H9 (cell line): ENCODE measurements at regions not wholly inside any gene's neighbourhood (a gene's known extent, or its start where the extent isn't known, plus 50 kb on each side); places are given as distances from the start of the nearest gene placed in this dataset.

Experiments used
- DNase-seq: peaks from one replicate; pipeline ENCODE4 v3.0.0-alpha.2; 2017
- H2AFZ ChIP-seq: one replicate; pipeline ENCODE4 v1.6.1; 2013; ENCODE audit warnings: mild to moderate bottlenecking, low read length, control low read depth, moderate library complexity
- H2AK5ac ChIP-seq: 2 replicates; pipeline ENCODE4 v1.6.1; 2013; ENCODE audit warnings: low read length, control low read depth, mixed read lengths; ENCODE audit not compliant: insufficient read length
- H2BK120ac ChIP-seq: one replicate; pipeline ENCODE4 v1.6.1; 2013; ENCODE audit warnings: low read depth, mild to moderate bottlenecking, low read length, control low read depth, inconsistent platforms; ENCODE audit not compliant: poor library complexity, severe bottlenecking
- H2BK12ac ChIP-seq: 2 replicates; pipeline ENCODE4 v1.6.1; 2013; ENCODE audit warnings: low read length, control low read depth, mixed read lengths, low read depth; ENCODE audit not compliant: insufficient read length
- H2BK15ac ChIP-seq: 2 replicates; pipeline ENCODE4 v1.6.1; 2013; ENCODE audit warnings: low read depth, low read length, control low read depth
- H2BK20ac ChIP-seq: one replicate; pipeline ENCODE4 v1.6.1; 2013; ENCODE audit warnings: low read depth, mild to moderate bottlenecking, low read length, control low read depth, inconsistent platforms; ENCODE audit not compliant: poor library complexity, severe bottlenecking
- H2BK5ac ChIP-seq: 2 replicates; pipeline ENCODE4 v1.6.1; 2013; ENCODE audit warnings: low read length, control low read depth, mixed read lengths; ENCODE audit not compliant: insufficient read length
- H3K14ac ChIP-seq: 2 replicates; pipeline ENCODE4 v1.6.1; 2013; ENCODE audit warnings: low read length, control low read depth; ENCODE audit not compliant: insufficient read depth
- H3K18ac ChIP-seq: 2 replicates; pipeline ENCODE4 v1.6.1; 2013; ENCODE audit warnings: low read depth, mild to moderate bottlenecking, mixed read lengths, low read length, control low read depth; ENCODE audit not compliant: insufficient read length
- H3K23ac ChIP-seq: 2 replicates; pipeline ENCODE4 v1.6.1; 2013; ENCODE audit warnings: low read length, control low read depth, mixed read lengths, low read depth; ENCODE audit not compliant: insufficient read length
- H3K23me2 ChIP-seq: 2 replicates; pipeline ENCODE4 v1.6.1; 2013; ENCODE audit warnings: low read depth, mild to moderate bottlenecking, mixed read lengths, low read length, control low read depth; ENCODE audit not compliant: insufficient read length, poor library complexity, severe bottlenecking
- H3K27ac ChIP-seq: 2 replicates; pipeline ENCODE4 v1.5.1; 2013; ENCODE audit warnings: low read length, control low read depth, mixed read lengths, low read depth; ENCODE audit not compliant: insufficient read length
- H3K27me3 ChIP-seq: 2 replicates; pipeline ENCODE4 v1.6.1; 2013; ENCODE audit warnings: low read length, control low read depth, inconsistent platforms; ENCODE audit not compliant: insufficient read depth
- H3K4ac ChIP-seq: 2 replicates; pipeline ENCODE4 v1.6.1; 2013; ENCODE audit warnings: low read depth, mild to moderate bottlenecking, control low read depth, inconsistent platforms, low read length, moderate library complexity
- H3K4me1 ChIP-seq: 2 replicates; pipeline ENCODE4 v1.6.1; 2013; ENCODE audit warnings: low read length, control low read depth, inconsistent platforms; ENCODE audit not compliant: insufficient read depth
- H3K4me2 ChIP-seq: 2 replicates; pipeline ENCODE4 v1.6.1; 2013; ENCODE audit warnings: low read length, control low read depth, mixed read lengths; ENCODE audit not compliant: insufficient read length, insufficient read depth
- H3K56ac ChIP-seq: 2 replicates; pipeline ENCODE4 v1.6.1; 2013; ENCODE audit warnings: low read depth, mild to moderate bottlenecking, mixed read lengths, low read length, control low read depth; ENCODE audit not compliant: insufficient read length
- H3K79me1 ChIP-seq: 2 replicates; pipeline ENCODE4 v1.6.1; 2013; ENCODE audit warnings: low read depth, mild to moderate bottlenecking, moderate library complexity, low read length, control low read depth, inconsistent platforms; ENCODE audit not compliant: insufficient read depth, poor library complexity, severe bottlenecking
- H3K79me2 ChIP-seq: 2 replicates; pipeline ENCODE4 v1.6.1; 2013; ENCODE audit warnings: low read length, control low read depth, inconsistent platforms; ENCODE audit not compliant: insufficient read depth
- H3K9ac ChIP-seq: 2 replicates; pipeline ENCODE4 v1.6.1; 2013; ENCODE audit warnings: low read length, control low read depth, mixed read lengths; ENCODE audit not compliant: insufficient read length; ENCODE audit errors: extremely low read depth
- H3K9me3 ChIP-seq: one replicate; pipeline ENCODE4 v1.6.1; 2013; ENCODE audit warnings: low read depth, low read length, inconsistent platforms; ENCODE audit not compliant: control insufficient read depth
- H3T11ph ChIP-seq: one replicate; pipeline ENCODE4 v1.6.1; 2013; ENCODE audit warnings: mild to moderate bottlenecking, low read length, control low read depth, inconsistent platforms
- H4K20me1 ChIP-seq: one replicate; pipeline ENCODE4 v1.6.1; 2013; ENCODE audit not compliant: control insufficient read depth, insufficient read length, insufficient read depth
- H4K5ac ChIP-seq: 2 replicates; pipeline ENCODE4 v1.6.1; 2013; ENCODE audit warnings: low read depth, mild to moderate bottlenecking, mixed read lengths, low read length, control low read depth; ENCODE audit not compliant: insufficient read length
- H4K8ac ChIP-seq: replicated peaks from 2 replicates; pipeline ENCODE4 v1.6.1; 2013; ENCODE audit warnings: low read length, control low read depth, mixed read lengths, low read depth; ENCODE audit not compliant: insufficient read length
- H4K91ac ChIP-seq: 2 replicates; pipeline ENCODE4 v1.6.1; 2013; ENCODE audit warnings: low read depth, mild to moderate bottlenecking, moderate library complexity, mixed read lengths, low read length, control low read depth; ENCODE audit not compliant: insufficient read length
- H3K27ac Mint-ChIP-seq, 3 experiments: 2 replicates in 2 of 3; 3 replicates in 1 of 3; pipeline ENCODE4 v1.8.0; 2020 to 2021; ENCODE audit warnings: mixed read lengths in 3 of 3, mild to moderate bottlenecking in 1 of 3, moderate library complexity in 1 of 3
- H3K27me3 Mint-ChIP-seq: 2 replicates; pipeline ENCODE4 v1.8.0; 2021; ENCODE audit warnings: low read depth, mild to moderate bottlenecking, moderate library complexity, mixed read lengths
- H3K36me3 Mint-ChIP-seq, 3 experiments: 2 replicates in 2 of 3; 3 replicates in 1 of 3; pipeline ENCODE4 v1.8.0; 2020 to 2021; ENCODE audit warnings: low read depth in 3 of 3, mixed read lengths in 3 of 3; ENCODE audit not compliant: insufficient read depth in 1 of 3
- H3K4me1 Mint-ChIP-seq, 2 experiments: 2 replicates each; pipeline ENCODE4 v1.8.0; 2020; ENCODE audit warnings: mixed read lengths in 2 of 2
- H3K4me3 Mint-ChIP-seq, 2 experiments: 2 replicates in 1 of 2; 3 replicates in 1 of 2; pipeline ENCODE4 v1.8.0; 2020 to 2021; ENCODE audit warnings: mild to moderate bottlenecking in 2 of 2, mixed read lengths in 2 of 2, moderate library complexity in 1 of 2
- H3K9me3 Mint-ChIP-seq, 2 experiments: 2 replicates in 1 of 2; 3 replicates in 1 of 2; pipeline ENCODE4 v1.8.0; 2020; ENCODE audit warnings: mild to moderate bottlenecking in 2 of 2, mixed read lengths in 2 of 2, moderate library complexity in 1 of 2
- WGBS: extraction: QIAGEN DNeasy Blood & Tissue Kit; methylation state at CpG from one replicate; pipeline ENCODE4 v1.1.7; 2013; ENCODE audit warnings: missing lambda C conversion rate, low lambda C conversion rate, mixed read lengths; ENCODE audit not compliant: insufficient read length; ENCODE audit errors: extremely low coverage; 5-methylcytosine and 5-hydroxymethylcytosine counted together
- TF ChIP-seq, protein P1 (sequence below): fragments of 200-600 bp; sonication (generic); conservative IDR thresholded peaks from 3 replicates; pipeline ENCODE4 v1.8.0; 2021; ENCODE audit warnings: antibody characterized with exemption, mild to moderate bottlenecking

DNA sequence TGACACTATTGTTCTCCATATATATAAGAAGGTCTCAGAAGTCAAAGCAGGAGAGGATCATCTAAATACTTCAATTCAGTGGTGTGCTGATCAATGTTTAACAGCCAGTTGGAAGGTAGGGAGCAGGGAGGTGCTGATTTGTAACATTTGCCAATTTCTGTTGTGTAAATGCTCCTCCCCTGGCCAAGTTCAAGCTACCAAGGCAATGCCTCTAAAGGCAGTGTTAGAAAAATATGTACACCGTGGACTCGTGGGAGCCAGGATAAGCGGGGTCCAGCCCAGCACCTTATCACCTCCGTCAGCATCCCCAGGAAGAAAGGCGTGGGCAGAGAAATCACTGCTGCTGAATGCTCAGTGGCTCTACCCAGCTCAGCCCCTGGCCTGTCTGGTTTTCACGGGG is 75.3 kb upstream of the COX10 start:
- Mint-ChIP-seq H3K27me3 (no peaks in the 10 kb centered on the region), H3K36me3 (peaks cover 0 to 2% (median 0%) of the 10 kb centered on the region in 3 experiments; a peak in 2 of 7 replicates), H3K4me3 (no peak overlapping the region), H3K4me1 (peaks cover 4 to 6% of the 10 kb centered on the region in 2 experiments; a peak in 3 of 4 replicates), H3K9me3 (no peaks in the 10 kb centered on the region), H3K27ac (no peak overlapping the region)
- Histone ChIP-seq H2BK15ac (no peak overlapping the region), H3K27me3 (no peaks in the 10 kb centered on the region), H2AK5ac (no peak overlapping the region), H4K20me1 (no peaks in the 10 kb centered on the region), H3K9ac (no peak overlapping the region), H3K23ac (no peak overlapping the region), H2BK5ac (no peak overlapping the region), H4K91ac (no peak overlapping the region), H3K9me3 (no peaks in the 10 kb centered on the region), H3K4ac (no peak overlapping the region), H3K14ac (no peak overlapping the region), H3K23me2 (no peaks in the 10 kb centered on the region), H2BK20ac (no peak overlapping the region), H2AFZ (no peak overlapping the region), H3K56ac (no peak overlapping the region), H4K5ac (no peak overlapping the region), H2BK12ac (no peak overlapping the region), H3K79me2 (no peaks in the 10 kb centered on the region), H3T11ph (no peak overlapping the region), H3K79me1 (no peaks in the 10 kb centered on the region), H3K18ac (no peak overlapping the region), H2BK120ac (no peak overlapping the region), H3K4me1 (peaks cover 6% of the 10 kb centered on the region), H3K4me2 (no peak overlapping the region), H4K8ac (no peak overlapping the region), H3K27ac (no peak overlapping the region)
- no CpG with 5 or more reads among the region's 6 CpGs for WGBS
- no peak for DNase-seq
- TF ChIP-seq, protein P1, sequence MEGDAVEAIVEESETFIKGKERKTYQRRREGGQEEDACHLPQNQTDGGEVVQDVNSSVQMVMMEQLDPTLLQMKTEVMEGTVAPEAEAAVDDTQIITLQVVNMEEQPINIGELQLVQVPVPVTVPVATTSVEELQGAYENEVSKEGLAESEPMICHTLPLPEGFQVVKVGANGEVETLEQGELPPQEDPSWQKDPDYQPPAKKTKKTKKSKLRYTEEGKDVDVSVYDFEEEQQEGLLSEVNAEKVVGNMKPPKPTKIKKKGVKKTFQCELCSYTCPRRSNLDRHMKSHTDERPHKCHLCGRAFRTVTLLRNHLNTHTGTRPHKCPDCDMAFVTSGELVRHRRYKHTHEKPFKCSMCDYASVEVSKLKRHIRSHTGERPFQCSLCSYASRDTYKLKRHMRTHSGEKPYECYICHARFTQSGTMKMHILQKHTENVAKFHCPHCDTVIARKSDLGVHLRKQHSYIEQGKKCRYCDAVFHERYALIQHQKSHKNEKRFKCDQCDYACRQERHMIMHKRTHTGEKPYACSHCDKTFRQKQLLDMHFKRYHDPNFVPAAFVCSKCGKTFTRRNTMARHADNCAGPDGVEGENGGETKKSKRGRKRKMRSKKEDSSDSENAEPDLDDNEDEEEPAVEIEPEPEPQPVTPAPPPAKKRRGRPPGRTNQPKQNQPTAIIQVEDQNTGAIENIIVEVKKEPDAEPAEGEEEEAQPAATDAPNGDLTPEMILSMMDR: no peak
